ENCODE measurements at regions not wholly inside any gene's neighbourhood (a gene's known extent, or its start where the extent isn't known, plus 50 kb on each side); places are given as distances from the start of the nearest gene placed in this dataset.

GRCh38 chr5:152140347-152140746, 215.7 kb upstream of the GLRA1 start:
- Histone ChIP-seq H3K4me1 (ENCODE audit: control insufficient read depth, insufficient read depth, low read length) (no peaks in the 10 kb centered on the region), H3K27ac (ENCODE audit: low read length) (no peak overlapping the region), H3K9me3 (ENCODE audit: control insufficient read depth, insufficient read depth, low read depth, low read length) (no peaks in the 10 kb centered on the region), H3K36me3 (ENCODE audit: control insufficient read depth, insufficient read depth, low read length) (no peaks in the 10 kb centered on the region), H3K27me3 (ENCODE audit: control insufficient read depth, insufficient read depth, low read length) (no peaks in the 10 kb centered on the region), H3K4me3 (ENCODE audit: low read depth in 2 of 2, low read length in 2 of 2) (no peak overlapping the region)
- DNase-seq (ENCODE audit: low read depth, low spot score) (no peak), ATAC-seq (no peak)
- TF ChIP-seq POLR2AphosphoS5 (IDR thresholded peaks at IDR 0.05; ENCODE audit: low read depth, low read length) (no peak), SIN3A (IDR thresholded peaks at IDR 0.05; ENCODE audit: borderline replicate concordance, insufficient read depth, low read depth, low read length) (no peak), CTCF (IDR thresholded peaks at IDR 0.05) (no peak), TCF7L2 (IDR thresholded peaks at IDR 0.05; ENCODE audit: low read depth, low read length) (no peak), REST (IDR thresholded peaks at IDR 0.05; ENCODE audit: insufficient read depth in 1 of 2, low read depth in 2 of 2, low read length in 1 of 2) (no peak)
- ChIA-PET CTCF (no interaction called here), POLR2A (no interaction called here)
- in situ Hi-C loops (cut with HindIII; ENCODE audit: low pct_unique_long_range_greater_than_20kb, low sequenced_read_pairs) = no loop called here
- intact Hi-C loops (cut with micrococcal nuclease; ENCODE audit: unreplicated experiment) = loop anchor here (5.0 to 10.0 kb wide), 2 partner anchors 216 to 367 kb away; partner anchors contain the start of gene GLRA1
- no TSS peak for BruUV-seq (replicated peaks)

GRCh38 chr5:152137063-152137462, 212.4 kb upstream of the GLRA1 start:
- POLR2A ChIA-PET = no interaction called here
- no TSS peak for BruUV-seq (replicated peaks)
- intact Hi-C loops (cut with micrococcal nuclease; ENCODE audit: unreplicated experiment) (no loop called here), in situ Hi-C loops (cut with HindIII; ENCODE audit: low pct_unique_long_range_greater_than_20kb, low sequenced_read_pairs) (no loop called here)
- no peak for DNase-seq (ENCODE audit: low read depth, low spot score)
- no peak overlapping the region for H3K4me3 ChIP-seq (ENCODE audit: low read depth in 2 of 2, low read length in 2 of 2)
- H3K4me1 ChIP-seq (ENCODE audit: control insufficient read depth, insufficient read depth, low read length) = no peaks in the 10 kb centered on the region
- H3K36me3 ChIP-seq (ENCODE audit: control insufficient read depth, insufficient read depth, low read length) = no peaks in the 10 kb centered on the region
- H3K27ac ChIP-seq (ENCODE audit: low read length) = no peak overlapping the region
- H3K9me3 ChIP-seq (ENCODE audit: control insufficient read depth, insufficient read depth, low read depth, low read length) = no peaks in the 10 kb centered on the region
- TF ChIP-seq TCF7L2 (IDR thresholded peaks at IDR 0.05; ENCODE audit: low read depth, low read length) (no peak), POLR2AphosphoS5 (IDR thresholded peaks at IDR 0.05; ENCODE audit: low read depth, low read length) (no peak), SIN3A (IDR thresholded peaks at IDR 0.05; ENCODE audit: borderline replicate concordance, insufficient read depth, low read depth, low read length) (no peak), CTCF (IDR thresholded peaks at IDR 0.05) (no peak), REST (IDR thresholded peaks at IDR 0.05; ENCODE audit: insufficient read depth in 1 of 2, low read depth in 2 of 2, low read length in 1 of 2) (no peak)
- CTCF ChIA-PET = no interaction called here
- no peak for ATAC-seq
- no peaks in the 10 kb centered on the region for H3K27me3 ChIP-seq (ENCODE audit: control insufficient read depth, insufficient read depth, low read length)
